ENCODE measurements at regions not wholly inside any gene's neighbourhood (a gene's known extent, or its start where the extent isn't known, plus 50 kb on each side); places are given as distances from the start of the nearest gene placed in this dataset.

DNA sequence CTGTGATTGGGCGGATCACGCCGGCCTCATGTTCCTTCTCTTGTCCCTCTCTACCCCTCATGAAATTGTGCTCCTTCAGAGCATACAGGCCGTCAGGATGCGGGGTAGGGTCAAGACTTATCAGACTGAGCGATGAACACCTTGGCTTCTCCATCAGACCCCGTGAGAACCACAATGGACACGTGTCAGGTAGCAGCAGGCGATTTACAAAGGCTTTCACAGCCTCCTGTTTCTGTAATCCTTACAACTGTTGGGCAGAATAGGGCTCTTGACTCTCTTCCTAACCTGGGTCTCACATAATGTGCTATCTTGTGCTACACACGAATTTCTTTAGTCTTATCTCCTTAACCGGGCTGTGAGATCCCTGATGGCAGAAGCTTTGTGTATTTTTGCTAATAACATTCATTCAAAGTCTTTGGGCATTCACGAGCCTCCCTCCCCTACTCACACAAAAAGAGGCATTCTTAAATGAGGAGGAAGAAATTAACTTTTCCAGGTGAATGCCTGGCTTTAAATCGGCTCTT, 122.9 kb upstream of the SLC22A23 start (continued):
- TF ChIP-seq, protein P1, sequence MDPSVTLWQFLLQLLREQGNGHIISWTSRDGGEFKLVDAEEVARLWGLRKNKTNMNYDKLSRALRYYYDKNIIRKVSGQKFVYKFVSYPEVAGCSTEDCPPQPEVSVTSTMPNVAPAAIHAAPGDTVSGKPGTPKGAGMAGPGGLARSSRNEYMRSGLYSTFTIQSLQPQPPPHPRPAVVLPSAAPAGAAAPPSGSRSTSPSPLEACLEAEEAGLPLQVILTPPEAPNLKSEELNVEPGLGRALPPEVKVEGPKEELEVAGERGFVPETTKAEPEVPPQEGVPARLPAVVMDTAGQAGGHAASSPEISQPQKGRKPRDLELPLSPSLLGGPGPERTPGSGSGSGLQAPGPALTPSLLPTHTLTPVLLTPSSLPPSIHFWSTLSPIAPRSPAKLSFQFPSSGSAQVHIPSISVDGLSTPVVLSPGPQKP (IDR thresholded peaks at IDR 0.05; ENCODE audit: low read depth, low read length): no peak
- no peak for TF ChIP-seq RB1 (IDR thresholded peaks at IDR 0.05; ENCODE audit: borderline replicate concordance)
- no peak for TF ChIP-seq TCF7 (IDR thresholded peaks at IDR 0.05; ENCODE audit: borderline replicate concordance)
- TF ChIP-seq, protein P2, sequence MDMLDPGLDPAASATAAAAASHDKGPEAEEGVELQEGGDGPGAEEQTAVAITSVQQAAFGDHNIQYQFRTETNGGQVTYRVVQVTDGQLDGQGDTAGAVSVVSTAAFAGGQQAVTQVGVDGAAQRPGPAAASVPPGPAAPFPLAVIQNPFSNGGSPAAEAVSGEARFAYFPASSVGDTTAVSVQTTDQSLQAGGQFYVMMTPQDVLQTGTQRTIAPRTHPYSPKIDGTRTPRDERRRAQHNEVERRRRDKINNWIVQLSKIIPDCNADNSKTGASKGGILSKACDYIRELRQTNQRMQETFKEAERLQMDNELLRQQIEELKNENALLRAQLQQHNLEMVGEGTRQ (IDR thresholded peaks at IDR 0.05; ENCODE audit: borderline replicate concordance, low read depth, low read length): no peak

DNA sequence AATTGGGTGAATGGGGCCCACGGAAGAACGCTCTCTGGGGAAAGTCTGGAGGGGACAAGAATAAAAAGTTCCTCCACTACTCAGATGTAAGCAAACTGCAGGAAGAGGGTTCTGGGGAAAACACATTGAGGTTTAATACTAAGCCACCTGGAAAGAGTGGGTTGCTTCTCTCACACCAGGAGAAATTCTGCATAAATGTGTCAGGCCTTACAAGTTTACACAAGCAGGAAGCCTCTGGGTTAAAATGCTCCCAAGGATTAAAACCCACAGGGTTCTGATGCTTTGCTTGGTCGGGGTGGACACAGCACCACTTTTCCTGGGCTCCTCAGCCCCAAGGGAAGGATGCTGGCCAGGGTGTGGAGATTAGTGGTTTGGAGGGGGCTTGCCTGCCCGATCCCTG, 122.1 kb upstream of the SLC22A23 start:
- intact Hi-C loops (cut with micrococcal nuclease; ENCODE audit: unreplicated experiment) (no loop called here), in situ Hi-C loops (cut with MboI) (no loop called here)
- ChIA-PET RAD21 (ENCODE audit: unreplicated experiment) (no interaction called here), POLR2A (no interaction called here), CTCF (no interaction called here), SMC1A (ENCODE audit: uncharacterized antibody, unreplicated experiment) (no interaction called here)
- no peak for ATAC-seq
- FAIRE-seq: no peak
- no peak overlapping the region for H2AFZ ChIP-seq (ENCODE audit: control insufficient read depth, low read depth, low read length)
- DNase-seq (ENCODE audit: low read depth, low spot score): no peak
- H3K4me2 ChIP-seq (ENCODE audit: control insufficient read depth, insufficient read depth): no peak overlapping the region
- H3K27me3 ChIP-seq (replicated peaks in 1 of 2; ENCODE audit: control insufficient read depth in 2 of 2, insufficient read depth in 2 of 2, low read length in 1 of 2): peaks cover 2 to 3% of the 10 kb centered on the region in 2 experiments; a peak in 2 of 4 replicates
- no peaks in the 10 kb centered on the region for H3K9me3 ChIP-seq (replicated peaks; ENCODE audit: control insufficient read depth, insufficient read depth, low read length)
- no peaks in the 10 kb centered on the region for H3K79me2 ChIP-seq (ENCODE audit: control insufficient read depth, insufficient read depth, low read length)
- no peak overlapping the region for H3K27ac ChIP-seq (ENCODE audit: control insufficient read depth, insufficient read depth)
- TF ChIP-seq KLF5 (IDR thresholded peaks at IDR 0.05; ENCODE audit: partially characterized antibody): no peak
- H3K9ac ChIP-seq (ENCODE audit: control insufficient read depth, insufficient read depth, low read length): no peak overlapping the region
- no peaks in the 10 kb centered on the region for H4K20me1 ChIP-seq (ENCODE audit: control insufficient read depth, insufficient read depth)
- no peaks in the 10 kb centered on the region for H3K4me1 ChIP-seq (ENCODE audit: control insufficient read depth, insufficient read depth, low read length)
- 19% methylated on average over 3 of the region's 4 CpGs for WGBS (ENCODE audit: insufficient coverage, insufficient replicate concordance, low lambda C conversion rate, missing lambda C conversion rate)
- no TSS peak for BruUV-seq (replicated peaks)
- H3K36me3 ChIP-seq (ENCODE audit: control insufficient read depth in 2 of 2, insufficient read depth in 2 of 2, low read length in 1 of 2): no peaks in the 10 kb centered on the region
- H3K4me3 ChIP-seq: no peak overlapping the region

Data from GM12878 (cell line).